ENCODE measurements at regions not wholly inside any gene's neighbourhood (a gene's known extent, or its start where the extent isn't known, plus 50 kb on each side); places are given as distances from the start of the nearest gene placed in this dataset.
"Not testable (repeated sequence)": the region's sequence is repeated elsewhere in the genome, so short reads cannot be mapped to it uniquely, and the experiment has no call there.

DNA sequence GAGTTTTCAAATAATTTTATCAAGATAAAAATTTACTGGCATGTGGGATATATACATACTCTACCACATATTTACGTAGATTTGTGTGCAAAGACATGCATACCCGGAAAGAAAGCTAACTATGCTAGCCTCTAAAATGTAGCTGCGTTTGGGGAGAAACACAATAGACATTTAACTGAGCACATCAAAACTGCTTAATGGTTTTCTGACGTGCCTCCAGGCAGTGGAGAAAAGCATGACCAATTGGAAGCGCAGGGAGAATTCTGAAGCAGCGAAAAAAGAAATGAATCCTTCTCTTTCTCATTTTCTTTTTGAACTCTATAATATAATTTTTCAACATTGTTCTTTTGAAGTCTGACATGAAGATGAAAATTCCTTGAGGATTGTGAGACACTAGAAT lies 60.3 kb upstream of the LYZL1 start:
- intact Hi-C loops (cut with DNase I): no loop called here
- no peak for DNase-seq

DNA sequence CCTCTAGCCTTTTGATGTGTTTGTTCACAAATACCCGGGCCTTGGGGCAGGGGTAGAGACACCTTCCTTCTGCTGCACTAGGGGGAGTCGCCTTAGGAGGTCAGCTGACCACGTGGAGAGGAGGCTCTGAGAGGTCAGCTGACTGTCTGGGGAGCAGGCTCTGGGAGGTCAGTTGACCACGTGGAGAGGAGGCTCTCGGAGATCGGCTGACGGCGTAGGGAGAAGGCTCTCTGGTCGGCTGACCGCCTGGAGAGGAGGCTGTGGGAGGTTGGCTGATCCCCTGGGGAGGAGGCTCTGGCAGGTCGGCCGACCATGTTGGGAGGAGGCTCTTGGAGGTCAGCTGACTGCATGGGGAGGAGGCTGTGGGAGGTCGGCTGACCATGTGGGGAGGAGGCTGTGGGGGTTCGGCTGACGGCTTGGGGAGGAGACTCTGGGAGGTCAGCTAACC lies 59.6 kb upstream of the LYZL1 start:
- DNase-seq: no peak
- intact Hi-C loops (cut with DNase I): no loop called here

DNA sequence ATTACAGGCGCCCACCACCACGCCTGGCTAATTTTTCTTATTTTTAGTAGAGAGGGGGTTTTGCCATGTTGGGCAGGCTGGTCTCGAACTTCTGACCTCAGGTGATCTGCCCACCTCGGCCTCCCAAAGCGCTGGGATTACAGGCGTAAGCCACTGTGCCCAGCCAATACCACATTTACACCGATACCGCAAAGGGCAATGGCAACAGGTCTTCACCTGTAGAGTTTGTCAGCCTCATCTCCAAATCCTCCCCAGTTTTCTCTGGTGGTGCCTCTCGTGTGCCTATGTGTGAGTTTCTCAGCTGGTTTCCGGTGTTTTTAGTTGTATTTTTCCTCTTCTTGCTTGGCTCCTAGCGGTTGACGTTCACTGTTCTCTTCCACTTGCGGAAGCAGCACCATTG lies 52.0 kb upstream of the LYZL1 start:
- DNase-seq; intact Hi-C loops (cut with DNase I): not testable (repeated sequence)

DNA sequence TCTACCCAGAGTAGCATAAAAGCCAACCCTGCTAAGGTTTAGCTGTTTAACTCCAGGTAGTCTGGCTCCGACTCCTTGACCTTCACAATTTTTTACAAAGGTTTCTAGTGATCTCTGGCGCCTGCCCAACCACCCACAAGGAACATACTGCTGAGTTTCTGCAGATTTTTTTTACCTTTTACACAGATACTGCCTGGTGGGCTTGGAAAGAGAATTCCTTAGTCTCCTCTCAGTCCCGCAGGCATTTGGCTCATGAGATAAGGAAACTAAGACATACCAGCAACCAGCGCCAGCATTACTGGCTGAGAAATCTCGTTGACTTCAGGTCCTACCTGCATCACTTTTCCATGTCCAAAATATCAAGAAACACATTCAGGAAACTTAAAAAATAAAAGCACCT lies 51.1 kb upstream of the LYZL1 start:
- intact Hi-C loops (cut with DNase I): no loop called here
- DNase-seq: no peak

DNA sequence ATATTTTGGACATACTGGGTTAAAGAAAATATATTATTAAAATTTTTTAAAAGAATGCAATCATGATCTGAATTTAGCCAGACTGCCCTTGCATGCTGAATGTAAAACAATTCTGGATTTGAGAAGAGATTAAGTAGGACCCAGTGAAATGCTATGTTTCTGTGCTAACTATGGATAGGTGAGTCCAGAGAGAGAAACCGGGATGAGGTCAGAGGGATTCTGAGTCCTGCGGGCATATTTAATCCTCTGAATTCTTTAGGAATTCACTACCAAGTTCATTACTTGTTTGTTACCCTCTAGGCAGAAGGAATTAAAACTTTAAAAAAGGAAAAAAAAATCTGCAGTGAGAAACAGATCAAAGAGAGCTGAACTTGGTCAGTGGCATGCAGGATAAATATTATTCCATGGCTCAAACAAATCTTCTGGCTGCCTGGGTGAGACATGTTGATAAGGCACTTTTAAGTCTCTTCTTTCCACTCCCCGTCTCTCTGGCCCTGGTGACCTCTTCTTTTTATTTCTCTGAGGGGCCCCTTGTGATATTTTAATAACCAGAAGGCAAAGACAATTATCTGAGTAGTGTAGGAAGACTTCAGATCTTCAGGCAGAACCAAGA lies 50.2 kb upstream of the LYZL1 start:
- intact Hi-C loops (cut with DNase I): no loop called here
- no peak for DNase-seq
